ENCODE measurements at regions not wholly inside any gene's neighbourhood (a gene's known extent, or its start where the extent isn't known, plus 50 kb on each side); places are given as distances from the start of the nearest gene placed in this dataset.

DNA sequence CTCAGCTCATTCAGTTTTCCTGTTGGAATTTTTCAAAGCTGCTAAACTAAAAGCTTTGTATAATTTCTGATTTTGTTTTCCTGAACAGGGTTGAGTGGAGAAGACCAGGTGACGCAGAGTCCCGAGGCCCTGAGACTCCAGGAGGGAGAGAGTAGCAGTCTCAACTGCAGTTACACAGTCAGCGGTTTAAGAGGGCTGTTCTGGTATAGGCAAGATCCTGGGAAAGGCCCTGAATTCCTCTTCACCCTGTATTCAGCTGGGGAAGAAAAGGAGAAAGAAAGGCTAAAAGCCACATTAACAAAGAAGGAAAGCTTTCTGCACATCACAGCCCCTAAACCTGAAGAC is 367.1 kb upstream of the OR4E1 start:
- Histone ChIP-seq H3K4me3 (no peak overlapping the region), H3K27ac (no peak overlapping the region)
- TF ChIP-seq CTCF (IDR thresholded peaks at IDR 0.05), result no peak
- DNase-seq (ENCODE audit: low spot score), result no peak

DNA sequence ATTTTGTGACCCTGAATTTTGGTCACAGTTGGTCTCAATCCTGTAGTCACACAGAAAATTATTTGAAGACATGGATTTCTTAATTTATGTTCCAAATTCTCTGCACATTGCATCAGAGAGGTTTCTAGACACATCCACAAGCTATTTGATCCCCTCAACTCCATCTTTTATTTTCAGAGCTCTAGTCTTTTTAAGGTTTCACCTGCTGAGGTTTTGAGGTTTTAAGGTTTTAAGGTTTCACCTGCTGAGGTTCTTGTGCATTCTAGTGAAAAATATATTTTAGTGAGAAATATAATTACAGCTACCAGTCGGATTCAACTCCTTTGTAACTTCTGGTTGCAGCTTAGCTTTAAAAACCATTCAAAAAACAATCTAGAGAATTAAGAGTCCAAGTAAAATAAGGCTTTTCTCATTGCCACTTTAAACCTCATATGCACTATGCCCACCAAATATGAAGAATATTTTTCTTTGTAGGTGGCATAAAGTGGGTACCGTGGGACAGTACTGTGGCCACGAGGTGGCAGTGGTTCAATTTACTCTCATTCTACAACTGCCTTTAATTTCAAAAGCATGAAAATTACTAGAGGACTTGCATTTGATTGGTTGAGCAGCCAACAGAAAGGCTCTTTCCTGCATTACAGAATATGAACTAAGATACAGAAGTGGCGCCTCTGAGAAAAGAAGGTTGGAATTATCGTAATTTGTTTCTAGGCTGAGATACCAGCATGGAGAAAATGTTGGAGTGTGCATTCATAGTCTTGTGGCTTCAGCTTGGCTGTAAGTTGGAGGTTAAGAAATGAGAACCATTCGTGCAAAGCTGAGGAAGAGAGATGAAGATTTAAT is 366.5 kb upstream of the OR4E1 start:
- no peak for DNase-seq (ENCODE audit: low spot score)
- Histone ChIP-seq H3K4me3 (no peak overlapping the region), H3K27ac (no peak overlapping the region)
- TF ChIP-seq CTCF (IDR thresholded peaks at IDR 0.05), result no peak

DNA sequence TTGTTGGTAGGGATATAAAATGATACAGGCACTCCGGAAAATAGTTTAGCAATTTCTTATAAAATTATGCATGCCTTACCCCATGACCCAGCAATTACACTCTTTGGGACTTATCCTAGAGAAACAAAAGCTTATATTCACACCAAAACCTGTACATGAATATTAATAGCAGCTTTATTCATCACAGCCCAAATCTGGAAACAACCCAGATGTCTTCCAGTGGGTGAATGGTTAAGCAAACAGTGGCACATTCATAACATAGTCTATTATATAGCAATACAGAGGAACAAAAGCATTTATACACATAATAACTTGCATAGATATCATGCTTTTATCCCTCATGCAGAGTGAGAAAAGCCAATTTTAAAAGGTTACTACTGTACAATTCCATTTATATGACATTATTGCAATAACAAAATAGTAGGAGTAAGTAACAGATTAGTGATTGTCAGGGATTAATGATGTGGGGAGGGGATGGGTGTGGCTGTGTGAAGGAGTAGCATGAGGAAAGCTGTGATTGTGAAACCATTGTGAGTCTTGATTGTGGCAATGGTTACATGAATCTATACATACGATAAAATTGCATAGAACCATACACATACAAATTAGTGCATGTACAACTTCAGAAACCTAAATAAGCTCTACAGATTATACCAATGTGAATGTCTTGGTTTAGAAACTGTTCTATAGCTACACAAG is 363.1 kb upstream of the OR4E1 start:
- no peak overlapping the region for H3K27ac ChIP-seq
- DNase-seq (ENCODE audit: low spot score), result no peak
- H3K4me3 ChIP-seq, result no peak overlapping the region
- no peak for TF ChIP-seq CTCF (IDR thresholded peaks at IDR 0.05)

DNA sequence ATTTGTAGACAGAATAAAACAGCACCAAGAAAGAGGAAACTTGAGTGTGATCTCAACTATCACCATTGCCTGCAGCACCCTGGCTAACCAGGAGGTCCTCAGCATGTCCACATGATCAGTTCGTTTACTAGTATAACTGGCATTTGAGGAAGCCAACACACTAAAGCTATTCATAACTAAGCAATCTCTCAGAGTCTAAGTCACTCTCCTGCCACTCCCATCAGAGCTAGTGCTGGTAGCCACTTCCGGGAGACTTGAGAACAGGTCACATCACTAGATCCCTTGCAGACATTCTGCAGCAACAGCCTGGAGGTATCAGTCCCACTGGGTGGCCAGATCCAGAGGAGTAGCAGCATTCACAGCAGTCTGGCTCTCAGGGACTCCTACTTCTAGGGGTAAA is 352.9 kb upstream of the OR4E1 start:
- no peak for DNase-seq (ENCODE audit: low spot score)
- Histone ChIP-seq H3K27ac (no peak overlapping the region), H3K4me3 (no peak overlapping the region)
- no peak for TF ChIP-seq CTCF (IDR thresholded peaks at IDR 0.05)

- TF ChIP-seq CTCF (IDR thresholded peaks at IDR 0.05), result no peak
- Histone ChIP-seq H3K4me3 (no peak overlapping the region), H3K27ac (no peak overlapping the region)
- DNase-seq (ENCODE audit: low spot score), result no peak
Measured at GRCh38 chr14:22025879-22026278, 352.3 kb upstream of the OR4E1 start.

GRCh38 chr14:22024137-22024536 is 350.5 kb upstream of the OR4E1 start:
- Histone ChIP-seq H3K27ac (no peak overlapping the region), H3K4me3 (no peak overlapping the region)
- TF ChIP-seq CTCF (IDR thresholded peaks at IDR 0.05), result no peak
- DNase-seq (ENCODE audit: low spot score), result no peak

- H3K4me3 ChIP-seq, result no peak overlapping the region
- DNase-seq (ENCODE audit: low spot score), result no peak
- no peak for TF ChIP-seq CTCF (IDR thresholded peaks at IDR 0.05)
- H3K27ac ChIP-seq, result no peak overlapping the region
Measured at GRCh38 chr14:22018890-22019289, 345.3 kb upstream of the OR4E1 start.
